Esophagus squamous epithelium (tissue), 4 donors: ENCODE measurements at regions not wholly inside any gene's neighbourhood (a gene's known extent, or its start where the extent isn't known, plus 50 kb on each side); places are given as distances from the start of the nearest gene placed in this dataset.
"Not testable (repeated sequence)": the region's sequence is repeated elsewhere in the genome, so short reads cannot be mapped to it uniquely, and the experiment has no call there.

ENCODE experiments used
- POLR2A ChIP-seq, 4 donors: fragments of 450-650 bp; IDR thresholded peaks; one replicate each; pipeline ENCODE4 v1.6.1; 2017; ENCODE audit warnings: antibody characterized with exemption in 4 of 4, mild to moderate bottlenecking in 4 of 4, moderate library complexity in 3 of 4
- TF ChIP-seq, protein P1 (sequence below), 6 experiments: fragments of 450-650 bp in 4 of 6; fragments of 200-600 bp in 2 of 6; sonication (generic) in 2 of 6; IDR thresholded peaks; one replicate each; pipeline ENCODE4 v1.5.1; 2016 to 2019; ENCODE audit warnings: antibody characterized with exemption in 6 of 6, mild to moderate bottlenecking in 4 of 6, moderate library complexity in 4 of 6

DNA sequence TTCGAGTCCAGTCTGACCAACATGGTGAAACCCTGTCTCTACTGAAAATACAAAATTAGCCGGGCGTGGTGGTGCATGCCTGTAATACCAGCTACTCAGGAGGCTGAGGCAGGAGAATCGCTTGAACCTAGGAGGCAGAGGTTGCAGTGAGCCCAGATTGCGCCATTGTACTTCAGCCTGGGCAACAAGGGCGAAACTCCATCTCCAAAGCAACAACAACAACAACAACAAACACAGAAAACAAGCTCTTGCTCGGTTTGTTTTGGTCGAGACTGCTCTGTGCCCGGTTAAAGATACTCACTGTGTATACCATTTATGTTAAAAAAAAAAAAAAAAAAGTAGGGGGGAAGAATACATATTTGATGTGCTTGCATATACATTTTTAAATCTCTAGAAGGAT, 406.1 kb upstream of the PMFBP1 start:
- not testable (repeated sequence) for TF ChIP-seq POLR2A (IDR thresholded peaks at IDR 0.05)
- TF ChIP-seq, protein P1, sequence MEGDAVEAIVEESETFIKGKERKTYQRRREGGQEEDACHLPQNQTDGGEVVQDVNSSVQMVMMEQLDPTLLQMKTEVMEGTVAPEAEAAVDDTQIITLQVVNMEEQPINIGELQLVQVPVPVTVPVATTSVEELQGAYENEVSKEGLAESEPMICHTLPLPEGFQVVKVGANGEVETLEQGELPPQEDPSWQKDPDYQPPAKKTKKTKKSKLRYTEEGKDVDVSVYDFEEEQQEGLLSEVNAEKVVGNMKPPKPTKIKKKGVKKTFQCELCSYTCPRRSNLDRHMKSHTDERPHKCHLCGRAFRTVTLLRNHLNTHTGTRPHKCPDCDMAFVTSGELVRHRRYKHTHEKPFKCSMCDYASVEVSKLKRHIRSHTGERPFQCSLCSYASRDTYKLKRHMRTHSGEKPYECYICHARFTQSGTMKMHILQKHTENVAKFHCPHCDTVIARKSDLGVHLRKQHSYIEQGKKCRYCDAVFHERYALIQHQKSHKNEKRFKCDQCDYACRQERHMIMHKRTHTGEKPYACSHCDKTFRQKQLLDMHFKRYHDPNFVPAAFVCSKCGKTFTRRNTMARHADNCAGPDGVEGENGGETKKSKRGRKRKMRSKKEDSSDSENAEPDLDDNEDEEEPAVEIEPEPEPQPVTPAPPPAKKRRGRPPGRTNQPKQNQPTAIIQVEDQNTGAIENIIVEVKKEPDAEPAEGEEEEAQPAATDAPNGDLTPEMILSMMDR (IDR thresholded peaks at IDR 0.05): not testable (repeated sequence)
